ENCODE measurements at regions not wholly inside any gene's neighbourhood (a gene's known extent, or its start where the extent isn't known, plus 50 kb on each side); places are given as distances from the start of the nearest gene placed in this dataset.

GRCh38 chr6:149138699-149139294 lies 178.7 kb upstream of the TAB2 start:
- TF ChIP-seq, protein P1, sequence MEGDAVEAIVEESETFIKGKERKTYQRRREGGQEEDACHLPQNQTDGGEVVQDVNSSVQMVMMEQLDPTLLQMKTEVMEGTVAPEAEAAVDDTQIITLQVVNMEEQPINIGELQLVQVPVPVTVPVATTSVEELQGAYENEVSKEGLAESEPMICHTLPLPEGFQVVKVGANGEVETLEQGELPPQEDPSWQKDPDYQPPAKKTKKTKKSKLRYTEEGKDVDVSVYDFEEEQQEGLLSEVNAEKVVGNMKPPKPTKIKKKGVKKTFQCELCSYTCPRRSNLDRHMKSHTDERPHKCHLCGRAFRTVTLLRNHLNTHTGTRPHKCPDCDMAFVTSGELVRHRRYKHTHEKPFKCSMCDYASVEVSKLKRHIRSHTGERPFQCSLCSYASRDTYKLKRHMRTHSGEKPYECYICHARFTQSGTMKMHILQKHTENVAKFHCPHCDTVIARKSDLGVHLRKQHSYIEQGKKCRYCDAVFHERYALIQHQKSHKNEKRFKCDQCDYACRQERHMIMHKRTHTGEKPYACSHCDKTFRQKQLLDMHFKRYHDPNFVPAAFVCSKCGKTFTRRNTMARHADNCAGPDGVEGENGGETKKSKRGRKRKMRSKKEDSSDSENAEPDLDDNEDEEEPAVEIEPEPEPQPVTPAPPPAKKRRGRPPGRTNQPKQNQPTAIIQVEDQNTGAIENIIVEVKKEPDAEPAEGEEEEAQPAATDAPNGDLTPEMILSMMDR (IDR thresholded peaks at IDR 0.05; ENCODE audit: poor library complexity) = no peak
- TF ChIP-seq EZH2phosphoT487 (IDR thresholded peaks at IDR 0.05; ENCODE audit: low read depth, severe bottlenecking, unreplicated experiment) (no peak), EZH2 (IDR thresholded peaks at IDR 0.05; ENCODE audit: borderline replicate concordance) (no peak)

Data from hepatocyte (in vitro differentiated cells).